ENCODE measurements at regions not wholly inside any gene's neighbourhood (a gene's known extent, or its start where the extent isn't known, plus 50 kb on each side); places are given as distances from the start of the nearest gene placed in this dataset.

GRCh38 chr7:149605696-149606095, 108.1 kb upstream of the ZNF746 start:
- TF ChIP-seq ZBTB7A (IDR thresholded peaks at IDR 0.05; ENCODE audit: low read depth) (no peak), EP300 (IDR thresholded peaks at IDR 0.05; ENCODE audit: borderline replicate concordance) (no peak), TCF12 (IDR thresholded peaks at IDR 0.05; ENCODE audit: low read depth) (no peak), EGR1 (IDR thresholded peaks at IDR 0.05) (no peak), TEAD4 (IDR thresholded peaks at IDR 0.05) (no peak), TAF1 (IDR thresholded peaks at IDR 0.05; ENCODE audit: low read depth) (no peak), FOXM1 (IDR thresholded peaks at IDR 0.05; ENCODE audit: borderline replicate concordance, low read depth) (no peak), NFIC (IDR thresholded peaks at IDR 0.05) (no peak), USF1 (IDR thresholded peaks at IDR 0.05) (no peak), MAX (IDR thresholded peaks at IDR 0.05) (no peak), REST (IDR thresholded peaks at IDR 0.05; ENCODE audit: low read depth) (no peak), YY1 (IDR thresholded peaks at IDR 0.05; ENCODE audit: low read depth) (no peak)

GRCh38 chr7:149604521-149604920, 106.9 kb upstream of the ZNF746 start:
- TF ChIP-seq RAD21 (IDR thresholded peaks at IDR 0.05; ENCODE audit: low read depth) (no peak), CEBPB (IDR thresholded peaks at IDR 0.05) (no peak), YY1 (IDR thresholded peaks at IDR 0.05; ENCODE audit: low read depth) (no peak), TEAD4 (IDR thresholded peaks at IDR 0.05) (no peak), REST (IDR thresholded peaks at IDR 0.05; ENCODE audit: low read depth) (no peak), CREB1 (IDR thresholded peaks at IDR 0.05; ENCODE audit: low read depth) (no peak), EP300 (IDR thresholded peaks at IDR 0.05; ENCODE audit: borderline replicate concordance) (no peak), TCF12 (IDR thresholded peaks at IDR 0.05; ENCODE audit: low read depth) (no peak)

GRCh38 chr7:149599636-149600206, 102.1 kb upstream of the ZNF746 start:
- no peak for TF ChIP-seq EP300 (IDR thresholded peaks at IDR 0.05; ENCODE audit: borderline replicate concordance)
- TF ChIP-seq NFIC (IDR thresholded peaks at IDR 0.05) = no peak
- no peak for TF ChIP-seq TCF12 (IDR thresholded peaks at IDR 0.05; ENCODE audit: low read depth)
- no peak for TF ChIP-seq USF1 (IDR thresholded peaks at IDR 0.05)
- TF ChIP-seq CEBPB (IDR thresholded peaks at IDR 0.05) = no peak
- no peak for TF ChIP-seq CREB1 (IDR thresholded peaks at IDR 0.05; ENCODE audit: low read depth)
- TF ChIP-seq YY1 (IDR thresholded peaks at IDR 0.05; ENCODE audit: low read depth) = no peak
- TF ChIP-seq FOXM1 (IDR thresholded peaks at IDR 0.05; ENCODE audit: borderline replicate concordance, low read depth) = no peak
- TF ChIP-seq REST (IDR thresholded peaks at IDR 0.05; ENCODE audit: low read depth) = no peak
- TF ChIP-seq MAX (IDR thresholded peaks at IDR 0.05) = no peak
- TF ChIP-seq EGR1 (IDR thresholded peaks at IDR 0.05) = no peak
- no peak for TF ChIP-seq RAD21 (IDR thresholded peaks at IDR 0.05; ENCODE audit: low read depth)
- TF ChIP-seq TEAD4 (IDR thresholded peaks at IDR 0.05) = no peak
- no peak for TF ChIP-seq ZBTB7A (IDR thresholded peaks at IDR 0.05; ENCODE audit: low read depth)
- no peak for TF ChIP-seq TAF1 (IDR thresholded peaks at IDR 0.05; ENCODE audit: low read depth)

GRCh38 chr7:149598721-149599308, 101.2 kb upstream of the ZNF746 start:
- TF ChIP-seq TAF1 (IDR thresholded peaks at IDR 0.05; ENCODE audit: low read depth) (no peak), CEBPB (IDR thresholded peaks at IDR 0.05) (no peak), RAD21 (IDR thresholded peaks at IDR 0.05; ENCODE audit: low read depth) (peak; percentile 50)

Measured in Ishikawa (cell line).